H1 (cell line): ENCODE measurements at regions not wholly inside any gene's neighbourhood (a gene's known extent, or its start where the extent isn't known, plus 50 kb on each side); places are given as distances from the start of the nearest gene placed in this dataset.
A peak's percentile ranks its signal among the peaks of the same experiment; 100 is the strongest.

Experiments
- CTCF ChIA-PET: fragments of 300-600 bp; sonication (Branson Sonifier 250); formaldehyde crosslinking; loops from one replicate; lab custom pipeline; 2021; ENCODE audit not compliant: partially characterized antibody; lab: Charles Lee
- POLR2A ChIA-PET: fragments of 300-600 bp; sonication (Branson Sonifier 250); formaldehyde crosslinking; loops from one replicate; lab custom pipeline; 2021; ENCODE audit warnings: inconsistent platforms; ENCODE audit not compliant: partially characterized antibody; lab: Charles Lee
- DNase-seq, 2 experiments: peaks; one replicate each; pipeline versions ENCODE4 v3.0.0 to v3.0.0-alpha.2; 2010 to 2022; ENCODE audit warnings: low spot score in 2 of 2, low read depth in 1 of 2, mixed read lengths in 1 of 2
- FAIRE-seq: peaks from 2 replicates; lab custom pipeline; 2011; peaks lifted over from hg19 to GRCh38; lab: Jason Lieb, UNC
- H2AFZ ChIP-seq: 2 replicates; pipeline ENCODE4 v1.8.1; 2012; ENCODE audit warnings: low read length, inconsistent platforms
- H2AK5ac ChIP-seq: 2 replicates; pipeline ENCODE4 v1.6.1; 2013; ENCODE audit warnings: low read depth, low read length
- H2BK120ac ChIP-seq: replicated peaks from 2 replicates; pipeline ENCODE3; 2013; ENCODE audit warnings: low read depth, low read length, inconsistent platforms
- H2BK12ac ChIP-seq: 2 replicates; pipeline ENCODE4 v1.6.1; 2013; ENCODE audit warnings: low read depth, low read length
- H2BK15ac ChIP-seq: 2 replicates; pipeline ENCODE4 v1.6.1; 2013; ENCODE audit warnings: low read length
- H2BK20ac ChIP-seq: 2 replicates; pipeline ENCODE4 v1.6.1; 2013; ENCODE audit warnings: low read length
- H2BK5ac ChIP-seq: 2 replicates; pipeline ENCODE4 v1.6.1; 2013; ENCODE audit warnings: low read depth, low read length
- H3K14ac ChIP-seq: 2 replicates; pipeline ENCODE4 v1.6.1; 2013; ENCODE audit warnings: inconsistent platforms; ENCODE audit not compliant: insufficient read length
- H3K18ac ChIP-seq: 2 replicates; pipeline ENCODE4 v1.6.1; 2013; ENCODE audit warnings: low read length; ENCODE audit errors: extremely low read depth
- H3K23ac ChIP-seq: 2 replicates; pipeline ENCODE4 v1.6.1; 2013; ENCODE audit warnings: inconsistent platforms; ENCODE audit not compliant: insufficient read length
- H3K23me2 ChIP-seq: 2 replicates; pipeline ENCODE4 v1.6.1; 2013; ENCODE audit warnings: low read depth, low read length
- H3K27ac ChIP-seq: 2 replicates; pipeline ENCODE4 v1.6.1; 2011; ENCODE audit warnings: low read depth, low read length, inconsistent platforms
- H3K27me3 ChIP-seq, 4 experiments: replicated peaks in 1 of 4; 1 replicate in 1 of 4; 2 replicates in 3 of 4; pipeline versions ENCODE4 v1.6.1 to v1.8.1; 2011 to 2013; ENCODE audit warnings: low read length in 3 of 4, mild to moderate bottlenecking in 3 of 4, inconsistent platforms in 2 of 4, mixed read lengths in 2 of 4, moderate library complexity in 1 of 4; ENCODE audit not compliant: control insufficient read depth in 3 of 4, insufficient read depth in 3 of 4; ENCODE audit errors: extremely low read depth in 1 of 4
- H3K36me3 ChIP-seq, 4 experiments: 2 replicates each; pipeline versions ENCODE4 v1.6.1 to v1.8.1; 2011 to 2013; ENCODE audit warnings: mild to moderate bottlenecking in 4 of 4, low read length in 3 of 4, moderate library complexity in 2 of 4, control low read depth in 1 of 4, inconsistent platforms in 1 of 4; ENCODE audit not compliant: insufficient read depth in 4 of 4, control insufficient read depth in 2 of 4
- H3K4ac ChIP-seq: replicated peaks from 2 replicates; pipeline ENCODE3; 2013; ENCODE audit warnings: low read length, low read depth, mixed read lengths, inconsistent platforms; ENCODE audit not compliant: insufficient read length
- H3K4me1 ChIP-seq, 4 experiments: replicated peaks in 1 of 4; 1 replicate in 1 of 4; 2 replicates in 3 of 4; pipeline versions ENCODE4 v1.6.1 to v1.8.1; 2011 to 2013; ENCODE audit warnings: low read length in 3 of 4, inconsistent platforms in 2 of 4, mixed read lengths in 1 of 4; ENCODE audit not compliant: insufficient read depth in 4 of 4, control insufficient read depth in 3 of 4
- H3K4me2 ChIP-seq, 2 experiments: 2 replicates each; pipeline versions ENCODE4 v1.6.1 to v1.8.1; 2011 to 2013; ENCODE audit warnings: low read depth in 2 of 2, low read length in 2 of 2, control low read depth in 1 of 2, inconsistent platforms in 1 of 2, mild to moderate bottlenecking in 1 of 2; ENCODE audit not compliant: insufficient read depth in 1 of 2
- H3K4me3 ChIP-seq, 4 experiments: fragments of 200-600, 300-600 bp in 1 of 4; sonication (generic), shearing (Covaris generic), sonication (Bioruptor Twin) in 1 of 4; 2 replicates each; pipeline versions ENCODE4 v1.5.1 to v1.8.1; 2011 to 2016; ENCODE audit warnings: low read length in 4 of 4, low read depth in 3 of 4, control low read depth in 2 of 4, inconsistent platforms in 2 of 4, mild to moderate bottlenecking in 2 of 4, mixed read lengths in 1 of 4, moderate library complexity in 1 of 4; ENCODE audit not compliant: insufficient read depth in 2 of 4; ENCODE audit errors: extremely low read depth in 1 of 4
- H3K56ac ChIP-seq: replicated peaks from 2 replicates; pipeline ENCODE3; 2013; ENCODE audit warnings: low read depth, mild to moderate bottlenecking, mixed read lengths, low read length, inconsistent platforms; ENCODE audit not compliant: insufficient read length
- H3K79me1 ChIP-seq: 2 replicates; pipeline ENCODE4 v1.6.1; 2013; ENCODE audit warnings: low read depth, low read length, control low read depth
- H3K79me2 ChIP-seq, 2 experiments: 2 replicates each; pipeline versions ENCODE4 v1.6.1 to v1.8.1; 2012 to 2013; ENCODE audit warnings: low read length in 2 of 2, mild to moderate bottlenecking in 2 of 2, inconsistent platforms in 1 of 2; ENCODE audit not compliant: insufficient read depth in 2 of 2, control insufficient read depth in 1 of 2
- H3K9ac ChIP-seq, 4 experiments: replicated peaks in 1 of 4; 1 replicate in 1 of 4; 2 replicates in 3 of 4; pipeline versions ENCODE4 v1.6.1 to v1.8.1; 2011 to 2013; ENCODE audit warnings: low read depth in 3 of 4, low read length in 3 of 4, control low read depth in 2 of 4, mild to moderate bottlenecking in 2 of 4, moderate library complexity in 2 of 4, inconsistent platforms in 1 of 4; ENCODE audit errors: extremely low read depth in 1 of 4
- H3K9me3 ChIP-seq, 2 experiments: 2 replicates each; pipeline versions ENCODE4 v1.6.1 to v1.8.1; 2012 to 2013; ENCODE audit warnings: mild to moderate bottlenecking in 2 of 2, moderate library complexity in 2 of 2, control low read depth in 1 of 2, inconsistent platforms in 1 of 2, low read depth in 1 of 2, low read length in 1 of 2, mixed read lengths in 1 of 2; ENCODE audit not compliant: insufficient read depth in 2 of 2
- H4K20me1 ChIP-seq, 2 experiments: replicated peaks in 1 of 2; 2 replicates each; pipeline versions ENCODE3 to v1.8.1; 2011 to 2013; ENCODE audit warnings: inconsistent platforms in 2 of 2, low read length in 2 of 2, mild to moderate bottlenecking in 1 of 2; ENCODE audit not compliant: insufficient read depth in 2 of 2, control insufficient read depth in 1 of 2
- H4K5ac ChIP-seq: 2 replicates; pipeline ENCODE4 v1.6.1; 2013; ENCODE audit warnings: low read length, low read depth, mixed read lengths, inconsistent platforms; ENCODE audit not compliant: insufficient read length
- H4K8ac ChIP-seq: 2 replicates; pipeline ENCODE4 v1.8.0; 2013; ENCODE audit warnings: mild to moderate bottlenecking, moderate library complexity, low read length, inconsistent platforms; ENCODE audit not compliant: insufficient read depth; ENCODE audit errors: extremely low read depth
- H4K91ac ChIP-seq: replicated peaks from 2 replicates; pipeline ENCODE3; 2013; ENCODE audit warnings: low read length, mixed read lengths, inconsistent platforms; ENCODE audit not compliant: insufficient read length
- ATF3 ChIP-seq: IDR thresholded peaks from 2 replicates; pipeline ENCODE4 v1.6.1; 2011; ENCODE audit warnings: low read depth, mild to moderate bottlenecking, low read length; ENCODE audit not compliant: insufficient read depth
- BCL11A ChIP-seq, 2 experiments: IDR thresholded peaks; one replicate each; pipeline ENCODE4 v1.6.1; 2011; ENCODE audit warnings: low read depth in 2 of 2, low read length in 2 of 2, mild to moderate bottlenecking in 2 of 2
- CBX8 ChIP-seq: fragments of 300-800, 300-1000 bp; sonication (generic); IDR thresholded peaks from 2 replicates; pipeline ENCODE4 v1.7.1; 2016; ENCODE audit warnings: low read depth, low read length, borderline replicate concordance
- CHD2 ChIP-seq: IDR thresholded peaks from 2 replicates; pipeline ENCODE4 v1.6.1; 2012; ENCODE audit warnings: low read length, improper control_type of control experiment
- EZH2 ChIP-seq: fragments of 200-600 bp; sonication (generic); IDR thresholded peaks from 2 replicates; pipeline ENCODE4 v1.7.1; 2012; ENCODE audit warnings: low read depth, mild to moderate bottlenecking, moderate library complexity, low read length, inconsistent platforms; ENCODE audit not compliant: severe bottlenecking
- GTF2F1 ChIP-seq: IDR thresholded peaks from 2 replicates; pipeline ENCODE4 v1.6.1; 2012; ENCODE audit warnings: low read depth, low read length, improper control_type of control experiment, borderline replicate concordance
- PHF8 ChIP-seq: fragments of 200-600 bp; sonication (generic); conservative IDR thresholded peaks from 2 replicates; pipeline ENCODE4 v1.7.1; 2012; ENCODE audit warnings: low read depth, mild to moderate bottlenecking, inconsistent platforms, low read length, moderate library complexity
- SRF ChIP-seq: IDR thresholded peaks from 2 replicates; pipeline ENCODE4 v1.6.1; 2011; ENCODE audit warnings: mild to moderate bottlenecking, low read depth, low read length, moderate library complexity
- WGBS, 2 experiments: shearing (Covaris generic) in 1 of 2; methylation state at CpG; one replicate each; pipeline versions ENCODE4 v1.1.6 to v1.1.7; 2013 to 2015; ENCODE audit warnings: low lambda C conversion rate in 2 of 2, mixed read lengths in 2 of 2, inconsistent platforms in 1 of 2, low coverage in 1 of 2, missing lambda C conversion rate in 1 of 2; ENCODE audit not compliant: insufficient replicate concordance in 2 of 2, insufficient coverage in 1 of 2, insufficient read length in 1 of 2; ENCODE audit errors: extremely low coverage in 1 of 2, missing lambda C conversion rate in 1 of 2; 5-methylcytosine and 5-hydroxymethylcytosine counted together
- TF ChIP-seq, protein P1 (sequence below): IDR thresholded peaks from 2 replicates; pipeline ENCODE4 v1.6.1; 2012; ENCODE audit warnings: inconsistent platforms

- Histone ChIP-seq H4K20me1 (no peaks in the 10 kb centered on the region), H3K36me3 (no peaks in the 10 kb centered on the region), H3K23ac (no peak overlapping the region), H2AFZ (peak overlapping the region; percentile 46; the same call in 1 of the 2 replicates), H3K4ac (no peak overlapping the region), H4K91ac (no peak overlapping the region), H3K27ac (no peak overlapping the region), H3K23me2 (no peaks in the 10 kb centered on the region), H3K4me3 (no peak overlapping the region), H3K4me2 (no peak overlapping the region), H2BK120ac (no peak overlapping the region), H3K27me3 (peaks cover 0 to 2% (median 0%) of the 10 kb centered on the region in 4 experiments; a peak in 3 of 7 replicates), H2BK12ac (no peak overlapping the region), H3K4me1 (peaks cover 2 to 10% (median 4%) of the 10 kb centered on the region in 4 experiments; a peak in 4 of 7 replicates), H4K5ac (no peak overlapping the region), H4K8ac (no peak overlapping the region), H3K79me2 (no peaks in the 10 kb centered on the region), H3K18ac (no peak overlapping the region), H2BK15ac (no peak overlapping the region), H2AK5ac (no peak overlapping the region), H2BK5ac (no peak overlapping the region), H2BK20ac (no peak overlapping the region), H3K79me1 (no peaks in the 10 kb centered on the region), H3K9me3 (no peaks in the 10 kb centered on the region), H3K9ac (no peak overlapping the region), H3K14ac (no peak overlapping the region), H3K56ac (no peak overlapping the region)
- 83% methylated on average over 3 of the region's 3 CpGs; no CpG with 5 or more reads in 1 of the 2 experiments for WGBS, 2 experiments
- no peak for FAIRE-seq
- ChIA-PET POLR2A (no interaction called here), CTCF (no interaction called here)
- no peak for TF ChIP-seq GTF2F1
- TF ChIP-seq BCL11A (IDR thresholded peaks at IDR 0.05; ENCODE audit: low read depth in 2 of 2, low read length in 2 of 2), result no peak
- TF ChIP-seq CHD2, result no peak
- TF ChIP-seq, protein P1, sequence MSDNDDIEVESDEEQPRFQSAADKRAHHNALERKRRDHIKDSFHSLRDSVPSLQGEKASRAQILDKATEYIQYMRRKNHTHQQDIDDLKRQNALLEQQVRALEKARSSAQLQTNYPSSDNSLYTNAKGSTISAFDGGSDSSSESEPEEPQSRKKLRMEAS, result no peak
- TF ChIP-seq ATF3, result no peak
- no peak for TF ChIP-seq PHF8
- no peak for TF ChIP-seq CBX8
- no peak for TF ChIP-seq EZH2
- TF ChIP-seq SRF, result no peak
- DNase-seq, result no peak
Measured at GRCh38 chr11:115739878-115740277, 235.7 kb upstream of the CADM1 start.
